Myocyte (in vitro differentiated cells): ENCODE measurements at regions not wholly inside any gene's neighbourhood (a gene's known extent, or its start where the extent isn't known, plus 50 kb on each side); places are given as distances from the start of the nearest gene placed in this dataset.

Experiments
- DNase-seq: peaks from one replicate; pipeline ENCODE4 v3.0.0-alpha.2; 2012; ENCODE audit warnings: low read depth

GRCh38 chr11:115802641-115803040, 298.4 kb upstream of the CADM1 start:
- no peak for DNase-seq

- no peak for DNase-seq
Measured at GRCh38 chr11:115792903-115793302, 288.7 kb upstream of the CADM1 start.

- DNase-seq = no peak
Measured at GRCh38 chr11:115787302-115787701, 283.1 kb upstream of the CADM1 start.

GRCh38 chr11:115784796-115785521, 280.7 kb upstream of the CADM1 start:
- DNase-seq = no peak

GRCh38 chr11:115780646-115781362, 276.6 kb upstream of the CADM1 start:
- DNase-seq = no peak

GRCh38 chr11:115778928-115779650, 274.9 kb upstream of the CADM1 start:
- peak; percentile 28 for DNase-seq

GRCh38 chr11:115776916-115777315, 272.7 kb upstream of the CADM1 start:
- DNase-seq = no peak

GRCh38 chr11:115775846-115776245, 271.6 kb upstream of the CADM1 start:
- no peak for DNase-seq

GRCh38 chr11:115774756-115775155, 270.5 kb upstream of the CADM1 start:
- DNase-seq = no peak

GRCh38 chr11:115769891-115770290, 265.7 kb upstream of the CADM1 start:
- DNase-seq = no peak

GRCh38 chr11:115767883-115768282, 263.7 kb upstream of the CADM1 start:
- no peak for DNase-seq

- DNase-seq = no peak
Measured at GRCh38 chr11:115767047-115767802, 263.0 kb upstream of the CADM1 start.

GRCh38 chr11:115766561-115766960, 262.3 kb upstream of the CADM1 start:
- no peak for DNase-seq

GRCh38 chr11:115765803-115766239, 261.6 kb upstream of the CADM1 start:
- peak; percentile 13 for DNase-seq

GRCh38 chr11:115764176-115764575, 260.0 kb upstream of the CADM1 start:
- no peak for DNase-seq

- DNase-seq = no peak
Measured at GRCh38 chr11:115761817-115762216, 257.6 kb upstream of the CADM1 start.

GRCh38 chr11:115761348-115761747, 257.1 kb upstream of the CADM1 start:
- DNase-seq = no peak

GRCh38 chr11:115760461-115761320, 256.5 kb upstream of the CADM1 start:
- no peak for DNase-seq

- peak; percentile 10 for DNase-seq
Measured at GRCh38 chr11:115759622-115760460, 255.6 kb upstream of the CADM1 start.
